ENCODE measurements at regions not wholly inside any gene's neighbourhood (a gene's known extent, or its start where the extent isn't known, plus 50 kb on each side); places are given as distances from the start of the nearest gene placed in this dataset.

- in situ Hi-C loops (cut with MboI; ENCODE audit: low pct_unique_long_range_greater_than_20kb, low sequenced_read_pairs, unreplicated experiment), result no loop called here
- DNase-seq (ENCODE audit: low spot score), result peak; percentile 52
- TF ChIP-seq CTCF (IDR thresholded peaks at IDR 0.05; ENCODE audit: extremely low read depth, insufficient read depth, missing control alignments), result no peak
These were observed 206.4 kb upstream of the CITED2 start for GRCh38 chr6:139580592-139581484.

- in situ Hi-C loops (cut with MboI; ENCODE audit: low pct_unique_long_range_greater_than_20kb, low sequenced_read_pairs, unreplicated experiment), result no loop called here
- DNase-seq (ENCODE audit: low spot score), result no peak
- TF ChIP-seq CTCF (IDR thresholded peaks at IDR 0.05; ENCODE audit: extremely low read depth, insufficient read depth, missing control alignments), result no peak
These were observed 203.5 kb upstream of the CITED2 start for GRCh38 chr6:139577763-139578604.

GRCh38 chr6:139577124-139577762, 202.8 kb upstream of the CITED2 start:
- DNase-seq (ENCODE audit: low spot score), result no peak
- TF ChIP-seq CTCF (IDR thresholded peaks at IDR 0.05; ENCODE audit: extremely low read depth, insufficient read depth, missing control alignments), result no peak
- in situ Hi-C loops (cut with MboI; ENCODE audit: low pct_unique_long_range_greater_than_20kb, low sequenced_read_pairs, unreplicated experiment), result no loop called here

GRCh38 chr6:139572001-139572400, 197.6 kb upstream of the CITED2 start:
- in situ Hi-C loops (cut with MboI; ENCODE audit: low pct_unique_long_range_greater_than_20kb, low sequenced_read_pairs, unreplicated experiment), result no loop called here
- no peak for TF ChIP-seq CTCF (IDR thresholded peaks at IDR 0.05; ENCODE audit: extremely low read depth, insufficient read depth, missing control alignments)
- DNase-seq (ENCODE audit: low spot score), result no peak

GRCh38 chr6:139570166-139570565, 195.7 kb upstream of the CITED2 start:
- no peak for TF ChIP-seq CTCF (IDR thresholded peaks at IDR 0.05; ENCODE audit: extremely low read depth, insufficient read depth, missing control alignments)
- no peak for DNase-seq (ENCODE audit: low spot score)
- in situ Hi-C loops (cut with MboI; ENCODE audit: low pct_unique_long_range_greater_than_20kb, low sequenced_read_pairs, unreplicated experiment), result no loop called here

GRCh38 chr6:139569566-139569965, 195.1 kb upstream of the CITED2 start:
- TF ChIP-seq CTCF (IDR thresholded peaks at IDR 0.05; ENCODE audit: extremely low read depth, insufficient read depth, missing control alignments), result no peak
- DNase-seq (ENCODE audit: low spot score), result no peak
- in situ Hi-C loops (cut with MboI; ENCODE audit: low pct_unique_long_range_greater_than_20kb, low sequenced_read_pairs, unreplicated experiment), result no loop called here
